SK-N-MC (cell line): ENCODE measurements at regions not wholly inside any gene's neighbourhood (a gene's known extent, or its start where the extent isn't known, plus 50 kb on each side); places are given as distances from the start of the nearest gene placed in this dataset.

ENCODE experiments used
- EZH2 ChIP-seq: fragments of 200-600 bp; sonication (generic); IDR thresholded peaks from one replicate; pipeline ENCODE4 v1.6.1; 2017; ENCODE audit warnings: antibody characterized with exemption
- POLR2AphosphoS5 ChIP-seq: IDR thresholded peaks from 2 replicates; pipeline ENCODE4 v1.6.1; 2012; ENCODE audit warnings: mild to moderate bottlenecking, low read depth, low read length, borderline replicate concordance

GRCh38 chr6:98657764-98658163 lies 176.6 kb upstream of the POU3F2 start:
- TF ChIP-seq EZH2 (no peak), POLR2AphosphoS5 (no peak)
